GM12878 (cell line): ENCODE measurements at regions not wholly inside any gene's neighbourhood (a gene's known extent, or its start where the extent isn't known, plus 50 kb on each side); places are given as distances from the start of the nearest gene placed in this dataset.
A peak's percentile ranks its signal among the peaks of the same experiment; 100 is the strongest.

ENCODE experiments used
- ATAC-seq: fragments of 200-7000 bp; cut with Tn5 transposase; 3 replicates; pipeline ENCODE4 v1.9.1; 2020; ENCODE audit warnings: mild to moderate bottlenecking, moderate library complexity
- BruUV-seq: library from RNA; stranded (reverse); fragments of 400-500 nt; replicated peaks from 2 replicates; lab custom pipeline; 2021; lab: Mats Ljungman, UMichigan
- CTCF ChIA-PET: fragments of 300-600 bp; sonication (Branson Sonifier 250); formaldehyde crosslinking; extraction: SDS; loops from one replicate; lab custom pipeline; 2021; ENCODE audit warnings: inconsistent platforms; lab: Yijun Ruan, JAX
- POLR2A ChIA-PET: fragments of 350-600 bp; formaldehyde crosslinking; extraction: SDS; loops from one replicate; lab custom pipeline; 2021; ENCODE audit warnings: inconsistent platforms; lab: Charles Lee
- RAD21 ChIA-PET: fragments of 300-600 bp; sonication (Branson Sonifier 250); formaldehyde crosslinking; loops from one replicate; lab custom pipeline; 2023; ENCODE audit warnings: antibody characterized with exemption; ENCODE audit not compliant: unreplicated experiment; lab: Charles Lee
- SMC1A ChIA-PET: fragments of 300-600 bp; sonication (Branson Sonifier 250); formaldehyde crosslinking; loops from one replicate; lab custom pipeline; 2023; ENCODE audit not compliant: unreplicated experiment, uncharacterized antibody; lab: Charles Lee
- DNase-seq: peaks from one replicate; pipeline ENCODE4 v3.0.0-alpha.2; 2011; ENCODE audit warnings: low read depth, low spot score
- FAIRE-seq: peaks from 3 replicates; lab custom pipeline; 2011; peaks lifted over from hg19 to GRCh38; lab: Jason Lieb, UNC
- H2AFZ ChIP-seq: 2 replicates; pipeline ENCODE4 v1.6.0; 2011; ENCODE audit warnings: low read depth, low read length, control low read depth; ENCODE audit not compliant: control insufficient read depth
- H3K27ac ChIP-seq: 2 replicates; pipeline ENCODE4 v1.5.1; 2011; ENCODE audit warnings: control low read depth; ENCODE audit not compliant: control insufficient read depth, insufficient read depth
- H3K27me3 ChIP-seq, 2 experiments: replicated peaks in 1 of 2; 2 replicates each; pipeline versions ENCODE4 v1.6.0 to v1.6.1; 2011; ENCODE audit warnings: low read length in 1 of 2; ENCODE audit not compliant: control insufficient read depth in 2 of 2, insufficient read depth in 2 of 2
- H3K36me3 ChIP-seq, 2 experiments: 2 replicates each; pipeline ENCODE4 v1.5.1; 2011; ENCODE audit warnings: low read length in 1 of 2; ENCODE audit not compliant: control insufficient read depth in 2 of 2, insufficient read depth in 2 of 2
- H3K4me1 ChIP-seq: 2 replicates; pipeline ENCODE4 v1.6.1; 2011; ENCODE audit warnings: mild to moderate bottlenecking, low read length, moderate library complexity, mixed read lengths; ENCODE audit not compliant: control insufficient read depth, insufficient read depth
- H3K4me2 ChIP-seq: 2 replicates; pipeline ENCODE4 v1.6.0; 2011; ENCODE audit warnings: control low read depth; ENCODE audit not compliant: control insufficient read depth, insufficient read depth
- H3K4me3 ChIP-seq: fragments of 200-600 bp; sonication (generic); 2 replicates; pipeline ENCODE4 v1.5.1; 2016
- H3K79me2 ChIP-seq: 2 replicates; pipeline ENCODE4 v1.6.0; 2011; ENCODE audit warnings: low read length; ENCODE audit not compliant: control insufficient read depth, insufficient read depth
- H3K9ac ChIP-seq: 2 replicates; pipeline ENCODE4 v1.8.0; 2011; ENCODE audit warnings: low read length, control low read depth, mixed read lengths; ENCODE audit not compliant: control insufficient read depth, insufficient read depth
- H3K9me3 ChIP-seq: replicated peaks from 3 replicates; pipeline ENCODE4 v1.5.1; 2011; ENCODE audit warnings: mild to moderate bottlenecking, low read length; ENCODE audit not compliant: control insufficient read depth, insufficient read depth
- H4K20me1 ChIP-seq: 2 replicates; pipeline ENCODE4 v1.6.0; 2011; ENCODE audit not compliant: control insufficient read depth, insufficient read depth
- FOXM1 ChIP-seq: IDR thresholded peaks from 2 replicates; pipeline ENCODE4 v1.6.1; 2012; ENCODE audit warnings: low read depth, mild to moderate bottlenecking, inconsistent platforms, low read length, moderate library complexity
- HCFC1 ChIP-seq: fragments of 150-350 bp; IDR thresholded peaks from 2 replicates; pipeline ENCODE4 v1.6.1; 2014; ENCODE audit warnings: low read length
- IRF3 ChIP-seq: fragments of 450-650 bp; IDR thresholded peaks from 2 replicates; pipeline ENCODE4 v1.6.1; 2014; ENCODE audit warnings: mild to moderate bottlenecking
- POU2F2 ChIP-seq: IDR thresholded peaks from 3 replicates; pipeline ENCODE4 v1.6.1; 2011; ENCODE audit warnings: low read depth, mild to moderate bottlenecking, low read length, borderline replicate concordance
- RBBP5 ChIP-seq: fragments of 200-600 bp; sonication (generic); conservative IDR thresholded peaks from 2 replicates; pipeline ENCODE4 v1.6.1; 2016
- REST ChIP-seq: IDR thresholded peaks from 2 replicates; pipeline ENCODE4 v1.6.1; 2012; ENCODE audit warnings: mild to moderate bottlenecking, low read depth, low read length
- RUNX3 ChIP-seq: IDR thresholded peaks from 2 replicates; pipeline ENCODE4 v1.6.1; 2012; ENCODE audit warnings: low read length, inconsistent platforms
- SMAD5 ChIP-seq: IDR thresholded peaks from 2 replicates; pipeline ENCODE4 v1.6.1; 2016; ENCODE audit warnings: antibody characterized with exemption, low read depth
- WGBS: methylation state at CpG from one replicate; pipeline ENCODE4 v1.1.6; 2016; ENCODE audit warnings: low lambda C conversion rate; ENCODE audit not compliant: insufficient replicate concordance, insufficient coverage; ENCODE audit errors: missing lambda C conversion rate; 5-methylcytosine and 5-hydroxymethylcytosine counted together
- in situ Hi-C: fragments of 300-500 bp; cut with MboI; formaldehyde crosslinking; loops from 9 replicates; pipeline ENCODE4 v1.14.3; 2018; ENCODE audit warnings: mixed read lengths
- intact Hi-C: fragments of 100-400 bp; cut with micrococcal nuclease; formaldehyde crosslinking; loops from one replicate; pipeline ENCODE4 v1.14.2; 2022; ENCODE audit not compliant: unreplicated experiment

GRCh38 chr10:107994621-107995270, 830.2 kb upstream of the SORCS1 start:
- H2AFZ ChIP-seq = peak overlapping the region; percentile 28
- BruUV-seq = no TSS peak
- H3K9me3 ChIP-seq = no peaks in the 10 kb centered on the region
- ChIA-PET POLR2A (interaction anchor here (0.5 to 1.4 kb wide), 2 partner anchors 81 to 337 kb away, joined by 3 read pairs; no protein-coding TSS in a partner anchor), RAD21 (interaction anchor here (0.6 to 1.7 kb wide), 4 partner anchors 15 to 209 kb away, joined by 3 to 7 read pairs (median 4); no protein-coding TSS in a partner anchor), SMC1A (interaction anchor here (0.6 to 1.6 kb wide), 7 partner anchors 10 to 210 kb away, joined by 3 to 9 read pairs (median 3); no protein-coding TSS in a partner anchor), CTCF (interaction anchor here (0.7 kb wide), 1 partner anchor 135 kb away, joined by 3 read pairs; no protein-coding TSS in a partner anchor)
- peak; percentile 42; the same call in 1 of the 2 replicates for TF ChIP-seq RUNX3
- no peak for TF ChIP-seq REST
- peak; percentile 73; the same call in 1 of the 3 replicates for TF ChIP-seq POU2F2
- 0 out of 2 replicates have a peak, but pooled peaks have one; percentile 40 for TF ChIP-seq FOXM1
- TF ChIP-seq IRF3 = no peak
- TF ChIP-seq HCFC1 = no peak
- no peak for TF ChIP-seq RBBP5
- TF ChIP-seq SMAD5 = no peak
- in situ Hi-C loops (no loop called here), intact Hi-C loops (loop anchor here (5.0 kb wide), 1 partner anchor 208 kb away; no protein-coding TSS in a partner anchor)
- DNase-seq (no peak), ATAC-seq (peak; percentile 75), FAIRE-seq (no peak)
- H3K4me3 ChIP-seq = peak overlapping the region; percentile 0; the same call in 1 of the 2 replicates
- no peaks in the 10 kb centered on the region for H3K79me2 ChIP-seq
- H3K4me2 ChIP-seq = peak overlapping the region; percentile 34; the same call in 1 of the 2 replicates
- WGBS = 48% methylated on average over 3 of the region's 3 CpGs
- H3K9ac ChIP-seq = no peak overlapping the region
- H3K27me3 ChIP-seq = no peaks in the 10 kb centered on the region
- no peaks in the 10 kb centered on the region for H3K36me3 ChIP-seq
- H3K27ac ChIP-seq = peak overlapping the region; percentile 20; the same call in 1 of the 2 replicates
- no peaks in the 10 kb centered on the region for H4K20me1 ChIP-seq
- H3K4me1 ChIP-seq = no peaks in the 10 kb centered on the region
